ENCODE measurements at regions not wholly inside any gene's neighbourhood (a gene's known extent, or its start where the extent isn't known, plus 50 kb on each side); places are given as distances from the start of the nearest gene placed in this dataset.

- TF ChIP-seq CTCF (IDR thresholded peaks at IDR 0.05; ENCODE audit: low read depth, low read length, missing input control) (no peak), SP1 (IDR thresholded peaks at IDR 0.05) (no peak), RXRA (IDR thresholded peaks at IDR 0.05) (no peak), EGR1 (IDR thresholded peaks at IDR 0.05; ENCODE audit: low read depth in 2 of 2) (no peak), RAD21 (IDR thresholded peaks at IDR 0.05) (no peak), FOXA1 (IDR thresholded peaks at IDR 0.05) (no peak), NR2F2 (IDR thresholded peaks at IDR 0.05) (no peak), YY1 (IDR thresholded peaks at IDR 0.05) (no peak), TAF1 (conservative IDR thresholded peaks at IDR 0.05) (no peak), JUND (IDR thresholded peaks at IDR 0.05) (no peak), MAX (IDR thresholded peaks at IDR 0.05) (no peak), ZBTB33 (IDR thresholded peaks at IDR 0.05) (no peak), GABPA (IDR thresholded peaks at IDR 0.05 in 1 of 2, conservative IDR thresholded peaks at IDR 0.05 in 1 of 2) (no peak)
- TF ChIP-seq, protein P1, sequence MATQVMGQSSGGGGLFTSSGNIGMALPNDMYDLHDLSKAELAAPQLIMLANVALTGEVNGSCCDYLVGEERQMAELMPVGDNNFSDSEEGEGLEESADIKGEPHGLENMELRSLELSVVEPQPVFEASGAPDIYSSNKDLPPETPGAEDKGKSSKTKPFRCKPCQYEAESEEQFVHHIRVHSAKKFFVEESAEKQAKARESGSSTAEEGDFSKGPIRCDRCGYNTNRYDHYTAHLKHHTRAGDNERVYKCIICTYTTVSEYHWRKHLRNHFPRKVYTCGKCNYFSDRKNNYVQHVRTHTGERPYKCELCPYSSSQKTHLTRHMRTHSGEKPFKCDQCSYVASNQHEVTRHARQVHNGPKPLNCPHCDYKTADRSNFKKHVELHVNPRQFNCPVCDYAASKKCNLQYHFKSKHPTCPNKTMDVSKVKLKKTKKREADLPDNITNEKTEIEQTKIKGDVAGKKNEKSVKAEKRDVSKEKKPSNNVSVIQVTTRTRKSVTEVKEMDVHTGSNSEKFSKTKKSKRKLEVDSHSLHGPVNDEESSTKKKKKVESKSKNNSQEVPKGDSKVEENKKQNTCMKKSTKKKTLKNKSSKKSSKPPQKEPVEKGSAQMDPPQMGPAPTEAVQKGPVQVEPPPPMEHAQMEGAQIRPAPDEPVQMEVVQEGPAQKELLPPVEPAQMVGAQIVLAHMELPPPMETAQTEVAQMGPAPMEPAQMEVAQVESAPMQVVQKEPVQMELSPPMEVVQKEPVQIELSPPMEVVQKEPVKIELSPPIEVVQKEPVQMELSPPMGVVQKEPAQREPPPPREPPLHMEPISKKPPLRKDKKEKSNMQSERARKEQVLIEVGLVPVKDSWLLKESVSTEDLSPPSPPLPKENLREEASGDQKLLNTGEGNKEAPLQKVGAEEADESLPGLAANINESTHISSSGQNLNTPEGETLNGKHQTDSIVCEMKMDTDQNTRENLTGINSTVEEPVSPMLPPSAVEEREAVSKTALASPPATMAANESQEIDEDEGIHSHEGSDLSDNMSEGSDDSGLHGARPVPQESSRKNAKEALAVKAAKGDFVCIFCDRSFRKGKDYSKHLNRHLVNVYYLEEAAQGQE (IDR thresholded peaks at IDR 0.05): no peak
Observed at GRCh38 chr2:67524213-67524612, 127.1 kb downstream of the ETAA1 start.
